ENCODE measurements at regions not wholly inside any gene's neighbourhood (a gene's known extent, or its start where the extent isn't known, plus 50 kb on each side); places are given as distances from the start of the nearest gene placed in this dataset.

DNA sequence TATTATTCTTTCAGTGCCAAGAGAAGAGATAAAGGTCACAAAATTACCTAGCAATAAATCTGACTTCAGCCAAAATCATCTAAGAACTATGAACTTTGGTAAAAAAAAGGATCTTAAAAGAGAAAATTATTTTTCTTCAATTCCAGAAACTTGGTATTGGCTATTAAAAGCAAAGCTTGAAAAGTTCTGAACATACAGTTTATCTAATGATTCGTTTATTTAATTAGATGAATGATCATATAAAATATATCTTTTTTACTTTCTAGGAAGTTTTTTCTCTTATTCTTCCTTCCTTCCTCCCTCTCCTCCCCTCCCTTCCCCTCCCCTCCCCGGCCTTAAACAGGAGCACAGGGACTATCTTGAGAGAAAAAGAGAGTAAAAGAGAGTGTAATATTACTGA, 536.1 kb downstream of the SOX11 start:
- TF ChIP-seq EP300 (IDR thresholded peaks at IDR 0.05) (no peak), CTCF (IDR thresholded peaks at IDR 0.05) (no peak), POLR2A (IDR thresholded peaks at IDR 0.05) (no peak)
